ENCODE measurements at regions not wholly inside any gene's neighbourhood (a gene's known extent, or its start where the extent isn't known, plus 50 kb on each side); places are given as distances from the start of the nearest gene placed in this dataset.
A peak's percentile ranks its signal among the peaks of the same experiment; 100 is the strongest.
"Not testable (repeated sequence)": the region's sequence is repeated elsewhere in the genome, so short reads cannot be mapped to it uniquely, and the experiment has no call there.

DNA sequence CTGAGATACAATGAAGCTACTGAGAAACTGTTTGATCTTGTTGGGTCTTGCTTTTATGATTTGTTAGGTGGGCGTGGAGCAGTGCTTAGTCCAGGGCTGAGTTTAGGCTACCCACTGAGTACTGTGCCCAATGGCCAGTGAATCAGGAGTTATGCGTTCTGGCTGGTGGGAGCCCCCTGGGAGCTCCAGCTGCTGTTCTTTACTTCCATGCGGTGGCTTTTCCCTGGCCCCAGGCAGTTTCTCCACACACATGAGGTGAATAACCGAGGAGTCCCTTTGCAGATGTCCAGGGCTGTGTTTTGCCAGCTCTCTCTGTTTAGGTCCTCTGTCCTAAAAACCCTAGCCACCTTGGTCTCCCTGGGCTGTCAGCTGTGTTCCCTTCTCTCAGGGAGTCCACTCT, 106.5 kb downstream of the KLF13 start:
- H3K9me3 Mint-ChIP-seq = no peaks in the 10 kb centered on the region
- H3K36me3 Mint-ChIP-seq = no peaks in the 10 kb centered on the region
- peak overlapping the region in 1 of 2 donors; percentile 97 for H3K27ac Mint-ChIP-seq
- ATAC-seq (no peak), DNase-seq (ENCODE audit: low spot score in 2 of 2) (no peak)

DNA sequence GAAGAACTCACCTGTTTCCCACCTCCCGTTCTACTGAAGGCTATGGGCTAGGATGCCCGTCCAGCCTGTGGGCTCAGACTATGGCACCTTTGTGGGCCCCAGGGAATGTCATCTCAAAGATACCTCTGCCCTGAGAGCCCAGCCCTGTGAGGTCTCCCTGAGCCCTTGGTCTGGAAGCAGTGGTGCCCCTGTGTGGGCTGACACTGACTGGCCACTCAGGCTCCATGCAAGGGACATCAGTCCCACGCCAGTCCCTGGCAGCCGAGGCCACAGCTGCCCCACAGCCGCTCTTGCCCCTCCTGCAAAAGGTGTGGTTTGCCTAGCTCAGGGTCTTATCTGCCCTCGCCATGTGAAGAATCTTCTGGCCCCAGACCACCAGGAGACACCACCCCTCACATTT, 106.9 kb downstream of the KLF13 start:
- DNase-seq (ENCODE audit: low spot score in 2 of 2) (no peak), ATAC-seq (no peak)
- H3K36me3 Mint-ChIP-seq = no peaks in the 10 kb centered on the region
- no peaks in the 10 kb centered on the region for H3K9me3 Mint-ChIP-seq
- H3K27ac Mint-ChIP-seq = peak overlapping the region; percentile 97 to 99

DNA sequence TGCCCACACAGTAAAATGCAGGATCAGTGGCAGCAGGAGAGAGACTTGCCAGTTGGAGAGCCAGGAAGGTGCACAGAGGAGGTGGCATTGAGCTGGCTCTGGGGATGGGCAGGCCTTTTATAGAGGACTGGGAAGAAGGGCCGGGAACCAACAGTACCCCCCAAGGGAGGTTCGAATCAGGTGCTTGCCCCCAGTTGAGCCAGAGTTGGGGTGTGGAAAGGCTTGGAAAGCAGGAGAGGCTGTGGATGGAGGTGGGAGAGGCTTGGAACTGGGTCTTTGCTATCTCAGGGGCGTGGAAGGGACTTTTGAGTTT, 107.6 kb downstream of the KLF13 start:
- H3K27ac Mint-ChIP-seq = peak overlapping the region; percentile 97 to 99
- H3K36me3 Mint-ChIP-seq = no peaks in the 10 kb centered on the region
- H3K9me3 Mint-ChIP-seq = no peaks in the 10 kb centered on the region
- DNase-seq (ENCODE audit: low spot score in 2 of 2) (no peak), ATAC-seq (no peak)

DNA sequence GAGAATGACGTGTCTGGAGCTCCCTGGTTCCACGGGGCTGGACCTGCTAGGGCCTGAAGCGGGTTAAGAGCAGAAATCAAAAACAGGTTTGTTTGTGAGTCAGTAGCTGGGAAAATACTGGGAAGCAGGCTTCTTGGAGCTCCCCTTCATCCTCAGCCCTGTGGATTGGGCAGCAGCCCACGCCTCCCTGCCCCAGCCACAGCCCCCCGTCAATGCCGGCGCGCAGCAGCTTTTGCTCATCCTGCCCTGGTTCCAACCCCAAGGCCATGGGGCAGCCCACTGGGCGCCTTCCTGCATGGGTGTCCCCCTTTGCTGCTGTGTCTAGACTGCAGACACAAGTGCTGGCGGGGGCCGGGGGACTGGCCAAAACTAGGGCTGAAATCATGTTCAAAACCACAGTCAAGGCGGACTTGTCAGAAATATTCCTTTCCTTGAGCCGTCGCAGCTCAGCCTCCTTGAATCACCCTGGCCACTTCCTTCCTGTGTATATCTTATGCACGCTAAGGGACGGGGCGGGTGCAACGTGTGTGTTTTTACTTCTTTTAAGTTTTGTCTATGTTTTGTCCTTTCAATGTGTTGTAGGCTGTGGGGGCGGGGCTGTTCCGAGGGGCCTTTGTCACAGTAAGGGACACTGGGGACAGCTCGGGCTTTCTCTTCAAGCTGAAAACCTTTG, 108.1 kb downstream of the KLF13 start:
- Mint-ChIP-seq H3K36me3 (no peaks in the 10 kb centered on the region), H3K9me3 (no peaks in the 10 kb centered on the region), H3K27ac (peak overlapping the region; percentile 97 to 99)
- DNase-seq (ENCODE audit: low spot score in 2 of 2) = peak; percentile 78 to 95
- peak; percentile 74 to 81 for ATAC-seq

DNA sequence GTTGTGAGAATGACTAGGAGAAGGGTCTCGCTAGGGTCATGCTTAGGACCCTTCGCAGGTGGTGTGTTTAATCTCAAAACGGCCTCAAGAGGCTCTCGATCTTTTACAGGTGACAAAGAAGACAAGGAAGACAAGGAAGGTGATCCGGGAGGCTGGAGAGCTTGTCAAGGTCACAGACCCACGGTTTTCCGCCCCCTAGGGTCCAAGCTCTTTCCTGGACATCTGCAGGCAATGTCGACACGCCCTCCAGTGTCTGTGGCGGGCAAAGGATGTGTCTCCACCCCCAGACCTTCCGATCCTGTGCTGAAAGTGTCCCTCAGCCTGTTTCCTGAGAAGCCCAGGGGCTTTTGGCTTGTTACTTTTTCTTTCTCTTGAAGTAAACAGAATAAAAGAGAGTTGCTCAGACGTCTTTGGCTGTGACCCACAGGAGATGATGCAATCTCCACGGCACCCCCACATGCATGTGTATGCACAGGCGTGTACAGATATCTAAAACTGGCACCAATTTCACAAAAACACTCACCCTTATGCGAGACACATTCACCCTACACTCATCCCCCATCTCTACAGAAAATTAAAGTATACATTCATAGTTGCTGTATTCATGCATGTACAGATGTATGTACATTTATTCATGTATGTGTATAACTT, 108.8 kb downstream of the KLF13 start:
- Mint-ChIP-seq H3K36me3 (no peaks in the 10 kb centered on the region), H3K9me3 (no peaks in the 10 kb centered on the region), H3K27ac (peak overlapping the region; percentile 97 to 99)
- peak; percentile 56 to 72 for ATAC-seq
- DNase-seq (ENCODE audit: low spot score in 2 of 2) = peak; percentile 72 to 83

DNA sequence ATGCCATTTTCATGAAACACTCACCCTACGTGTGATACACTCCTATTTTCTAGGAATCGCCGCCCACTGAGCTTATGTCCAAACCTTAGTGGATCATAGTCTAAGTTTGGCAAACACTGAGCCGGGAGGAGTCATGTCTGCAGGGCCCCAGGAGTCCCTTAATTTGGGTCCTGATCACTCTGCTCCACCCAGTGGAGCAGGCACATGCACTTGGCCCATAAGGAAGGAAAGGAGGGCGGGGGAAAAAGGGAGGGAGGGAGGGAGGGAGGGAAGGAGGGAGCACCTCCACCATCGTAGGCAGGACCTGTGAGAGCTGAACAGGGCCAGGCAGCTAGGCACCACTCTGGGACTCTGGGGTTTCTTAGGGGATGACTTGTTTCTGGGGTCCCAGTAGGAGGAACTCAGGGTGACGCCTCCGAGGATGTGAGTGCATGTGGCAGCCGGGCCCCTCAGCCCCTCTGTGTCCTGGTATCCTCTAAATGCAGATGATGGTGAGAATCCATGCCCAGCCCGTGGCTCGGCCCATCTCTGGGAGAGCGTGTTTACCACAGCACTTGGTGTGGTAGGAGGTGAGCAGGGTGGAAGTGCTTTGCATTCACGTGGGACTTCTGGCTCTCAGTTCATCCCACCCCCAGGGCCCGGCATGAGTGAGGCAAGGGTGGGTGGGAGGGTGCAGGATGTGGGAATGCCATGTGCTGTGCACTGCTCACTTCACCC, 109.4 kb downstream of the KLF13 start:
- Mint-ChIP-seq H3K36me3 (no peaks in the 10 kb centered on the region), H3K9me3 (no peaks in the 10 kb centered on the region), H3K27ac (peak overlapping the region; percentile 97 to 99)
- ATAC-seq (peak; percentile 3 to 19), DNase-seq (ENCODE audit: low spot score in 2 of 2) (peak in 1 of 2 donors; percentile 63)

DNA sequence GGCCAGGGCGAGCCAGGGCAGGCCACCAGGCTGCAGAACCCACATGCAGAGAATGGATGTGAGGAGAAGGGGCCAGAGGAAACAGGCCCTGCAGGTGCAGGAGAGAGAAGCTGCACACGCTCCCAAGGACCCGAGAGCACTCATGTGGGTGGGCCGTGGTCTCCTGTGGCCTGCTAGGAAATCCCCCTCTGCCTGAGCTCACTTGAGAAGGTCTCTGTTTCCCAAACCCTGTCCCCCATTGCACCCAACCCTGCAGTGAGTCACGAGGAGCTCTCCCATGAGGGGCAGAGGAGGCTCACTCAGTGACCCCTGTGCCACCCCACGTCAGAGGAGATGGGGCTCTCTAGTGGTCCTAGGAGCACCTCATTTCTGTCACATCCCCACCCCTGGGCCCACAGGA, 111.1 kb downstream of the KLF13 start:
- ATAC-seq (peak in 1 of 2 donors; percentile 22), DNase-seq (ENCODE audit: low spot score in 2 of 2) (peak; percentile 45 to 59)
- Mint-ChIP-seq H3K27ac (peak overlapping the region; percentile 79 to 97), H3K9me3 (no peaks in the 10 kb centered on the region), H3K36me3 (no peaks in the 10 kb centered on the region)

DNA sequence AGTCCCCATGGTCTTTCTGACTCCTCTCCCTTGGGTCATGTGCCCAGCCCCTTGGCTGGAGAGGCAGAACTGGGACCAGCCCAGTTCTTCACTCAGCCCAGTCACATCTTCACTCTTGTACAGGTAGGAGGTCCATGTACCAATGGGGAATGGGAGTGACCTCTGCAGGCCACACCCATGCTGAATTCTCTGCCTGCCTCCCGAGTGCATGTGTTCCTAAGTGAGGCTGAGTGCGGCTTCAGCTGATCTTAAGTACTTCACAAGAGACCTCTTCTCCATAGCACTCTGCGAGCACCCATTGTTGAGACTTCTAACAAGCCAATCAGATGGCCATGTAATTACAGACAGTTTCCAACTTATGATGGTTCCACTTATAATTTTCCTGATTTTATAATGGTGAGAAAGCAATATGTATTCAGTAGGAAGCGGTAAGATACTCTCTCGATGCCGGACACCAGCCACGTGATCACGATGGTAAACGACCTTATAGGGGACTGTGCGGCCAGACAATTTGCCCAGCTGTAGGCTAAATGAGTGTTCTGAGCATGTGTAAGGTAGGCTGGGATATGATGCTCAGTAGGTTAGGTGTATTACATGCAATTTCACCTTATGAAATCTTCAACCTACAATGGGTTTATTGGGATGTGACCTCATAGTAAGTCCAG, 112.1 kb downstream of the KLF13 start:
- DNase-seq (ENCODE audit: low spot score in 2 of 2) = no peak
- ATAC-seq = no peak
- no peak overlapping the region for H3K27ac Mint-ChIP-seq
- no peaks in the 10 kb centered on the region for H3K36me3 Mint-ChIP-seq
- H3K9me3 Mint-ChIP-seq = no peaks in the 10 kb centered on the region

DNA sequence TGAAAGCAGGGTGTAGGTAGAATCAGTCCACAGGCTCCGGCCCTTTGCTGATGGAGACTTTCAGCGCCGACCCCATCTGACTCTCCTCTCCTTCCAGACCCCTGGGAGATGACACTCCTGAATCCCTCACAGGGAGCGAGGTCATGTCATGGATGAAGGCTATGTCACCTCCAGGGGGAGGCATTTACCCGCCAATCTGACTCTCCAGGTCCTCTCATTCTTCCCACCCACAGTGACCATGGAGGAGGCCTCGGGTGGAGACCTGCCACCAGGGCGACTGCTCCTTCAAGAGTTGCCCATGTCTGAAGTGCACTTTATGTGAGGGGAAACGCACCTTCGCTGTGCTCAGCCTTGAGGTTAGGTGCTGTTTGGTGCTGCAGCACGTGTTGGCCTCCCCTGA, 112.7 kb downstream of the KLF13 start:
- DNase-seq (ENCODE audit: low spot score in 2 of 2) = peak; percentile 43 to 66
- no peaks in the 10 kb centered on the region for H3K36me3 Mint-ChIP-seq
- H3K27ac Mint-ChIP-seq = no peak overlapping the region

DNA sequence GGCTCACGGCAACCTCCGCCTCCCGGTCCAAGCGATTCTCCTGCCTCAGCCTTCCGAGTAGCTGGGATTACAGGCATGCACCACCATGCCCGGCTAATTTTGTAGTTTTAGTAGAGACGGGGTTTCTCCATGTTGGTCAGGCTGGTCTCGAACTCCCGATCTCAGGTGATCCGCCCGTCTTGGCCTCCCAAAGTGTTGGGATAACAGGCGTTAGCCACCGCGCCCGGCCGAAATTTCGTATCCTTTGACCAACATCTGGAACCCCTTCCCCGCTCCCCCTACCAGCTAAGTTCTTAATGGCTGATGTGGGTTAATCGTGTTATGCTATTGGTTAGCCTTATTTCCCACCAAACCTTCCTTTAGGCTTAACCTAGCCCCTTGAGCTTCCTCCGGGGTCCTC, 113.6 kb downstream of the KLF13 start:
- H3K9me3 Mint-ChIP-seq; DNase-seq (ENCODE audit: low spot score in 2 of 2); ATAC-seq; H3K36me3 Mint-ChIP-seq: not testable (repeated sequence)
- H3K27ac Mint-ChIP-seq = peak overlapping the region in 1 of 2 donors; percentile 39

More for the DNA sequence above, 112.7 kb downstream of the KLF13 start:
- H3K9me3 Mint-ChIP-seq = no peaks in the 10 kb centered on the region
- ATAC-seq = no peak

DNA sequence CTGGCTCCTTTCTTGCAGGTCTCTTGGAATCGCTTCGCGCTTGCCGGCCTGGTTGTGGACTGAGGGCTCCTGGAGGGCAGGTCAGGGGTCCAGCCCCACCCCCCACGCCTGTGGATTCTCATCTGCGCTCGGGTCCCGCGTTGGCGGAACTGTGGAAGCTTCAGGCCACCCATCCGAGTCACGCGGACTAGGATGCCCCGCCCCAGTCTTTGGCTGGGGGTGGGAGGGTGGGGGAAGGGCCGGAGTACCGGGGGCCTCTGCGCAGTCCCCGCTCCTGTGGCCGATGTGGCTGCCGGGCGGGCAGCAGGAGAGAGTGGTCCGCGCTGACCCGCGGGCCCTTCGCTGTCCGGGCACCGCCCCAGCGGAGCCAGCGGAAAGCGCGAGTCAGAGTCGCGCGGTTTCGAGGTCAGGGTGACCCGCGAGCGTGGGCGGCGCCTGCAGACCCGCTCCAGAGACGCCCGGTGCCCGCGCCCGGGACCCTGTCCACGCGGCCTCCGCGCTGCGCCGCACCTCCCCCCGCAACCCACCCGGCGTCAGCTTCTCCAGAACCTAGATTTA, 114.2 kb downstream of the KLF13 start:
- ATAC-seq (peak in 1 of 2 donors; percentile 58), DNase-seq (ENCODE audit: low spot score in 2 of 2) (no peak)
- no peaks in the 10 kb centered on the region for H3K36me3 Mint-ChIP-seq
- no peaks in the 10 kb centered on the region for H3K9me3 Mint-ChIP-seq
- peak overlapping the region in 1 of 2 donors; percentile 39 for H3K27ac Mint-ChIP-seq

DNA sequence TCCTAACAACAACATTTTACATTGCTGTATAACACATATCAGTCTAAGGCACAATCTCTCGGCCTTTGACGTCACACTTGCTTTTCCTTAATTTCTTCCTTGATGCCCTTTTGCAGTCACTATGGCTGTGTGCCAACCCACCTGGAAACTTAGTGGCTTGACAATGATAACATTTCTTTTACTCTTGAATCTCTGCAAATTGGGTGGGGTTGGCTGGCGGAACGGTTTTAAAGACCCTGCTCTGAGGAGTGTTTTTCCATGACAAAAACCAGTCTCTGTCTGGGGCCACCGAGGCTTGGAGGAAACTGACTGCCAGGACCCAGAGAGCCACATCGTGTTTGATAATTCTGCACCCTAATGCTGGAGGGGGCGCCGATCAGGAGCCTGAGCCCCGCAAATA, 115.6 kb downstream of the KLF13 start:
- Mint-ChIP-seq H3K27ac (no peak overlapping the region), H3K9me3 (no peaks in the 10 kb centered on the region), H3K36me3 (no peaks in the 10 kb centered on the region)
- ATAC-seq = no peak
- DNase-seq (ENCODE audit: low spot score in 2 of 2) = no peak

DNA sequence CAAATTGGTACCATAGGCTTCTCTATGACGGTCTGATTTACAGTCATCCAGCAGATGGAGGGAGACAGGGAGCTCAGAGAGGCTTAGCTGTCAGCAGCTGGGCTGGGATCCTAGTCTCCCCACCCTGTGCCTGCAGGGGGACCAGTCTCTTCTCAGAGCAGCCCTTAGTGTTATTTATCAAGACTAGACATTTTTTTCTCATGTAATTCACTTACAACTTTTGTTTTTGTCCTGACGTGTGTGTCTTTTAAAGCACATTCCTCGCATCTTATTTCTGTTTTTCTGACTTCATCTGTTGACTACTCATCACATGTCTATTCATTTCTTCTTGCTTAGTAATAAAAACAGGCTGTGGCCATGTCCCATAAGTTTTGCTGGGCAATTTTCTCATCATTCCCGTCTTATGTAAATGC, 116.1 kb downstream of the KLF13 start:
- Mint-ChIP-seq H3K9me3 (no peaks in the 10 kb centered on the region), H3K36me3 (no peaks in the 10 kb centered on the region), H3K27ac (no peak overlapping the region)
- DNase-seq (ENCODE audit: low spot score in 2 of 2) (no peak), ATAC-seq (no peak)

DNA sequence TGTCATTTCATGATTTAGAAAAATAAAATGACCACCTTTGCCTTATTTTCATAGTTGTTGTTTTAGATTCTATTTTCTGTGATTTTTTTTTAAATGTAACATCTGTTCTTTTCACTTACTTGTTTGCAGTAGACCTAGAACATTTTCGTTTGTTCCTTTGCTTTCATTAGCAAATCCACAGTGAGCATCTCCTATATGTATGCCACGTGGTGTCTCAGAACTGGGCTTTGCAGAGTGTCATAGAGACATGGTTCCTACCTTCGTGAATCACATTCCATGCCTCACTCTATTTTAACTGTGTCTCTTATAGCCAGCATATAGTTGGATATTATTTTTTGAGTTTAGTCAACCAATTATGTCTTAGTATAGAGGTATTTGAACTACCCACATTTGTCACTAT, 118.2 kb downstream of the KLF13 start:
- Mint-ChIP-seq H3K9me3 (peaks cover 0 to 3% of the 10 kb centered on the region in 2 donors), H3K27ac (no peak overlapping the region)

DNA sequence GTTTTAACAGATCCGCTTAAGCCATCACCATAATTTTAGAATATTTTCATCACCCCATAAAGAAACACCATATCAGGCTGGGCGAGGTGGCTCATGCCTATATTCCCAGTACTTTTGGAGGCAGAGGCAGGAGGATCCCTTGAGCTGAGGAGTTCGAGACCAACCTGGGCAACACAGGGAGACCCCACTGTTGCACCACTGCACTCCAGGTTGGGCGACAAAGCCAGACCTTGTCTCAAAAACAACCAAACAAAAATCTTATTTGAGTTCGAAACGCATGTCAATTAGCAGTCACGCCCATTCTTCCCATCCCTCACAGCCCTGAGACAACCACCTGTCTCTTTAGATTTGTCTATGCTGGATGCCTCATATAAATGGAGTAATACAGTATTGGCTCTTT, 119.9 kb downstream of the KLF13 start:
- Mint-ChIP-seq H3K9me3 (peaks cover 0 to 9% of the 10 kb centered on the region in 2 donors), H3K36me3 (peaks cover 0 to 9% of the 10 kb centered on the region in 2 donors), H3K27ac (no peak overlapping the region)
- no peak for ATAC-seq
- no peak for DNase-seq (ENCODE audit: low spot score in 2 of 2)

More for the DNA sequence above, 118.2 kb downstream of the KLF13 start:
- DNase-seq (ENCODE audit: low spot score in 2 of 2) (no peak), ATAC-seq (no peak)
- H3K36me3 Mint-ChIP-seq = peaks cover 0 to 9% of the 10 kb centered on the region in 2 donors

DNA sequence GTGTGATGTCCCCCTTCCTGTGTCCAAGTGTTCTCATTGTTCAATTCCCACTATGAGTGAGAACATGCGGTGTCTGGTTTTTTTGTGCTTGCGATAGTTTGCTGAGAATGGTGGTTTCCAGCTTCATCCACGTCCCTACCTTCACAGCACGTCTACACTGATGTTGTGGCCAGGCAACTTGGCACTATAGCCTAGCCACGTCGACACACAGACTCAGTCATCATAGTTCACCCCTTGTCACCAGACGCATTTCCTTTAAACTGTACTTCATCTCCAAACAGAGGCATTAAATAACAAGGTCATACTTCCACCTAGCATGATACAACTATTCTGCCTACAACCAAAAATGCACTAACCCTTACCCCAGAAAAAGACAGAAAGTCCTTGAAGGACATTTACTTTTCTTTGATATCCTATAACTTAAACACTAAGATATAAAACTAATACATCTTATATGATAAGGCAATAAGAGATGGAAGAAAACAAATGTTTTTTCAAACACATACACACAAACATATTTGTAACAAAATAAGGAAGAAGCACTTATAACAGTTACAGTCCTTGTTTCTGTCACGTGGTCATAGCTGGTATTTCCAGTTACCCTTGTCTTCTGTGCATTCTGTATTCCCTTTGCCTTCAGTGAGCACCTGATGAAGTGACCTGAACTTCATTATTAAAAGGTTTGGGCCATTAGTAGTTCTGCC, 121.4 kb downstream of the KLF13 start:
- ATAC-seq (no peak), DNase-seq (ENCODE audit: low spot score in 2 of 2) (no peak)
- Mint-ChIP-seq H3K9me3 (peaks cover 0 to 9% of the 10 kb centered on the region in 2 donors), H3K36me3 (peaks cover 0 to 9% of the 10 kb centered on the region in 2 donors), H3K27ac (no peak overlapping the region)

Measured in activated naive CD4-positive, alpha-beta T cell treated with anti-CD3 and anti-CD28 coated beads, Interleukin-2, amount 50 U/mL, for 72 hours (primary cell).